ENCODE measurements at regions not wholly inside any gene's neighbourhood (a gene's known extent, or its start where the extent isn't known, plus 50 kb on each side); places are given as distances from the start of the nearest gene placed in this dataset.
"Not testable (repeated sequence)": the region's sequence is repeated elsewhere in the genome, so short reads cannot be mapped to it uniquely, and the experiment has no call there.

- DNase-seq (ENCODE audit: low read depth): not testable (repeated sequence)
- H3K4me3 ChIP-seq (ENCODE audit: low read depth, low read length): peak overlapping the region; percentile 63
These were observed 114.8 kb downstream of the CRLF3 start for GRCh38 chr17:30709561-30710275.

GRCh38 chr17:30709096-30709495 lies 115.4 kb downstream of the CRLF3 start:
- DNase-seq (ENCODE audit: low read depth): not testable (repeated sequence)
- H3K4me3 ChIP-seq (ENCODE audit: low read depth, low read length): peak overlapping the region; percentile 63

DNA sequence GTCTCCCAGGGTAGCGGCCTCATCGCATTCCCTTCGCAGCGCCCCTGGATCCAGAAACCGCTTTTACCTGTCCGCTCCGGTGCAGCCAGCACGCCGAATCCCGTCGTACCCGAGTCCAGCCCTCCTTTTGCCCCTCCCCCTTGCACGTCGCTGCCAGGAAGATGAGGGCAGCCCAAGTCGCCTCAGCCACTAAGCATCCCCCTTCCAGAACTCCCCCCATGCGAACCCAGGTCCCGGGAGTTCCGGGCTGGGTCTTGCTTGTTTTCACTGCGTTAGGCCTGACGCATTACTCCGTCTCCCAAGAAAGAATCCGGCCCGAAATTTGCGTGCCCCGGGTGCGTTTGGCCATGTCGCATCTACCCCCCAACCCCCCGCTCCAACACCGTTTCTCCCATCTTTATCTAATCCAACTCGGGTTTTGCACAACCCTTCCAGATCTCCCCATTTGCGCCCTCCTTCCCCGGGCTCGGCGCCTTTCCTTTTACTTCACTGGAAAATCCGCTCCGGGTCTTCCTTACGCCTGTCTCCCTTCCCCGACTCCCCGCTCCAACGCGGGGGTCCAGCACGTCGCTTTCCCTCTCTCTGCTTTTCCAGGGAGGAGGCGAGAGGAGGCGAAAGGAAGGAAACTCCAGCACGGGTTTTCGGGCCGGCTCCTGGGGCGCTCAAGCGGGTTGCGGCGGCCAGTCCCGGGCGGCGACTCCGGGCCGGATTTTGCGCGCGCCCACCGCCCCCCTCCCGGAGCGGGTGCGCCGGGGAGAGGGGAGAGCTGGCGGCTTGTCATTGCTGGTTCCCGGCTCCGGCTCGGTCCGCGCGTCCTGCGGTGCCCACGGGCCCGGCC lies 116.0 kb downstream of the CRLF3 start:
- peak overlapping the region; percentile 63 for H3K4me3 ChIP-seq (ENCODE audit: low read depth, low read length)
- not testable (repeated sequence) for DNase-seq (ENCODE audit: low read depth)

GRCh38 chr17:30707724-30708240 lies 116.7 kb downstream of the CRLF3 start:
- DNase-seq (ENCODE audit: low read depth): not testable (repeated sequence)
- peak overlapping the region; percentile 63 for H3K4me3 ChIP-seq (ENCODE audit: low read depth, low read length)

DNA sequence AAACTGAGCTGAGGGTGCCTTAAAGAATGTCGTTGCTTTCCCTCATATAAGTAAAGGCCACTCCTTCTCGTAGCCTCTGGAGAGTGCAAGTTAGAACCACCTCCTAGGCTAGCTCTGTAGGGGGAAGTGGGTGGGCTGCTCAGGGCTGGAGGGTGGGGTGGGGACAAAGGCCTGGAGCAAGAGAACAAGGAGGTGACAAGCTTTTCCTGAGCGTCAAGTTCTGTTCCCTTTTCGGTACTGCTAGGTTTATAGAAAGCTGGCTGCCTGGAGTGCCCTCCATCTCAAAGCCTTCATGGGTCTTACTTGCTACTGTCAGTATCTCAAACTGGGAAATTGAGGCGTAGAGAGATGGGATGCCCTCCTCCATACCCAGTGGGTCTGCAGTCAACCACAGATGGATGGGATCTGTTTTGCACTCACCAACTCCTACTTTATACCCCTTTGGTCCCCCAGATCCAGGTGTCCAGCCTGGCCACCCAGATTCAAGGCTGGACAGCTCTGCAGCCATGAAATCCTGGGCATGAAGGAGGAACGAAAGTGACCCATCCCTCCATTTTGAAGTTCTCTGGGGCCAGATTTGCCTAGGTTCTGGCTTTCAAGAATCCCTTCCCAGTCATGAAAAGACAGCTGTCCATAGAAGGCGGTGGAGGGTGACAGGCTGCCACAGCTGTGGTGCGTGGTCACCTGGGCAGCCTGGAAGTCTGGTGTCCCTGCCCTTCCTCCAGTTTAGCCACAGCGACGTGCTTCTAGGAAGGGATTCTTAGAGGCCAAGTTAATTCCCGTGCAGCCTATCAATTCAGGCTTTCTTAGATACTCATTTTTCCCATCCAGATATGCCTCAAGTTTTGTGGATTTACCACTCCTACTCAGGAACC lies 117.8 kb downstream of the CRLF3 start:
- DNase-seq (ENCODE audit: low read depth); H3K4me3 ChIP-seq (ENCODE audit: low read depth, low read length): not testable (repeated sequence)

DNA sequence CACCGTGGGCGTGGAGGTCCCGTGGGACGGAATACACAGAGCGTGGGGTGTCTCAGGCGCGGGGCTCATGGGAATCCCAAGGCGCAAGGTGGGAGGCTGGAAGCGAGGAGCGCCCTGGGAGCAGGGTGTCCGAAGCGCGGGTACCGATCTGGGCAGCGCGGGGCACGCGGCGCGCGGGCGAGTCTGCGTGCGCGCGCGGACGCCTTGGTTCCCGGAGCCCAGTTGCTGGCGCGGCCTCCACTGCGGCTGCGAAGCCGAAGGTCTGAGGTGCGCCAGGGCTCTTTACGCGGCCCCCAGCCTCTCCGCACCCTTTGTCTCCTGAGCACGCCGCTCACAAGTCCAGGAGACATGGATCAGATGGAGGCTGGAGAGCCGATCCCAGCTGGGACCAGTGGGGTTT lies 118.5 kb downstream of the CRLF3 start:
- DNase-seq (ENCODE audit: low read depth); H3K4me3 ChIP-seq (ENCODE audit: low read depth, low read length): not testable (repeated sequence)

- no peak for DNase-seq (ENCODE audit: low read depth)
- H3K4me3 ChIP-seq (ENCODE audit: low read depth, low read length): no peak overlapping the region
- no peak for TF ChIP-seq CTCF (IDR thresholded peaks at IDR 0.05; ENCODE audit: low read depth, low read length, missing control alignments)
These were observed 122.9 kb downstream of the CRLF3 start for GRCh38 chr17:30701498-30701989.

GRCh38 chr17:30700833-30701232 lies 123.7 kb downstream of the CRLF3 start:
- not testable (repeated sequence) for H3K4me3 ChIP-seq (ENCODE audit: low read depth, low read length); DNase-seq (ENCODE audit: low read depth)

- H3K4me3 ChIP-seq (ENCODE audit: low read depth, low read length): peak overlapping the region; percentile 42
- DNase-seq (ENCODE audit: low read depth): not testable (repeated sequence)
- peak; percentile 79 for TF ChIP-seq CTCF (IDR thresholded peaks at IDR 0.05; ENCODE audit: low read depth, low read length, missing control alignments)
These were observed 126.7 kb downstream of the CRLF3 start for GRCh38 chr17:30697619-30698460.

DNA sequence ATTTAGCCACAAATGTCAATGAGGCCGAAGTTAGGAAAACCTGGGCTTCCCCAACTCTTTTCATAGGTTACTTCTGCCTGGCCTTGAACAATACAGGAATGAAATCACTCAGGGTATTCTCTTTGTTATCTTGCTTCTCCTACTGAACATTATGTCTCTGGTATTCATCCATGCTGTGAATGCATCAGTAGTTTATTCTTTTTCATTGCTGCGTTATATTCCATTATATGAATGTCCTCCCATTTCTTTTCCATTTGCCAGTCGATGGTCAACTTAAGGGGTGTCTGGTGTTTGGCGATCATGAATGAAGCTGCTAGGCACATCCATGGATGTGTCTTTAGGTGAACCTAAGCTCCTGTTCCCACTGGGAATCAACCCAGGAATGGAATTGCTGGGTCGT lies 128.3 kb downstream of the CRLF3 start:
- TF ChIP-seq CTCF (IDR thresholded peaks at IDR 0.05; ENCODE audit: low read depth, low read length, missing control alignments): no peak
- no peak for DNase-seq (ENCODE audit: low read depth)
- no peak overlapping the region for H3K4me3 ChIP-seq (ENCODE audit: low read depth, low read length)

- DNase-seq (ENCODE audit: low read depth); H3K4me3 ChIP-seq (ENCODE audit: low read depth, low read length): not testable (repeated sequence)
These were observed 129.2 kb downstream of the CRLF3 start for GRCh38 chr17:30695265-30695811.

All from GM12864 (cell line).